ENCODE measurements at regions not wholly inside any gene's neighbourhood (a gene's known extent, or its start where the extent isn't known, plus 50 kb on each side); places are given as distances from the start of the nearest gene placed in this dataset.

- TF ChIP-seq CTCF (conservative IDR thresholded peaks at IDR 0.05) (no peak), EZH2 (IDR thresholded peaks at IDR 0.05; ENCODE audit: low read depth) (no peak)
Observed at GRCh38 chr4:91846233-91846632, 457.5 kb upstream of the GRID2 start.

Data from PC-9 (cell line).